Hepatocyte (in vitro differentiated cells): ENCODE measurements at regions not wholly inside any gene's neighbourhood (a gene's known extent, or its start where the extent isn't known, plus 50 kb on each side); places are given as distances from the start of the nearest gene placed in this dataset.

Experiments used
- DNase-seq: peaks from one replicate; pipeline ENCODE4 v3.0.0-alpha.2; 2016; ENCODE audit warnings: low spot score
- H2AFZ ChIP-seq: fragments of 200-600 bp; sonication (generic); 2 replicates; pipeline ENCODE4 v1.6.0; 2016; ENCODE audit warnings: antibody characterized with exemption, mild to moderate bottlenecking
- H3K27ac ChIP-seq: fragments of 200-600 bp; sonication (generic); 2 replicates; pipeline ENCODE4 v1.5.1; 2016; ENCODE audit warnings: mild to moderate bottlenecking
- H3K27me3 ChIP-seq: fragments of 200-600 bp; sonication (generic); 2 replicates; pipeline ENCODE4 v1.6.1; 2016
- H3K36me3 ChIP-seq: fragments of 200-600 bp; sonication (generic); replicated peaks from 2 replicates; pipeline ENCODE4 v1.5.1; 2016; ENCODE audit warnings: low read depth; ENCODE audit not compliant: insufficient read depth
- H3K4me1 ChIP-seq: fragments of 200-600 bp; sonication (generic); 2 replicates; pipeline ENCODE4 v1.5.1; 2016; ENCODE audit warnings: mild to moderate bottlenecking, moderate library complexity; ENCODE audit not compliant: insufficient read depth
- H3K4me2 ChIP-seq: fragments of 200-600 bp; sonication (generic); 2 replicates; pipeline ENCODE4 v1.6.0; 2016
- H3K4me3 ChIP-seq: fragments of 200-600 bp; sonication (generic); 2 replicates; pipeline ENCODE4 v1.5.1; 2016; ENCODE audit warnings: mild to moderate bottlenecking
- H3K79me2 ChIP-seq: fragments of 200-600 bp; sonication (generic); 2 replicates; pipeline ENCODE4 v1.6.0; 2017; ENCODE audit warnings: mild to moderate bottlenecking
- H3K9me2 ChIP-seq: fragments of 200-600 bp; sonication (generic); replicated peaks from 2 replicates; pipeline ENCODE4 v1.6.0; 2017; ENCODE audit warnings: mild to moderate bottlenecking; ENCODE audit not compliant: insufficient read depth
- H3K9me3 ChIP-seq: fragments of 200-600 bp; sonication (generic); 2 replicates; pipeline ENCODE4 v1.5.1; 2016; ENCODE audit warnings: low read depth, mild to moderate bottlenecking
- H4K20me1 ChIP-seq: fragments of 200-600 bp; sonication (generic); 2 replicates; pipeline ENCODE4 v1.6.0; 2016; ENCODE audit warnings: mild to moderate bottlenecking; ENCODE audit not compliant: insufficient read depth, poor library complexity, severe bottlenecking
- CTCF ChIP-seq: fragments of 200-600 bp; sonication (generic); IDR thresholded peaks from 2 replicates; pipeline ENCODE4 v1.5.1; 2016; ENCODE audit warnings: antibody characterized with exemption, mild to moderate bottlenecking; ENCODE audit not compliant: poor library complexity
- EZH2 ChIP-seq: fragments of 200-600 bp; sonication (generic); IDR thresholded peaks from 2 replicates; pipeline ENCODE4 v1.6.1; 2016; ENCODE audit warnings: antibody characterized with exemption, mild to moderate bottlenecking, borderline replicate concordance
- EZH2phosphoT487 ChIP-seq: fragments of 200-600 bp; sonication (generic); IDR thresholded peaks from one replicate; pipeline ENCODE4 v1.6.1; 2018; ENCODE audit warnings: antibody characterized with exemption, mild to moderate bottlenecking, low read depth, moderate library complexity; ENCODE audit not compliant: unreplicated experiment, severe bottlenecking
- WGBS: methylation state at CpG from one replicate; pipeline ENCODE4 v1.1.6; 2016; ENCODE audit warnings: low lambda C conversion rate; ENCODE audit errors: missing lambda C conversion rate; 5-methylcytosine and 5-hydroxymethylcytosine counted together

DNA sequence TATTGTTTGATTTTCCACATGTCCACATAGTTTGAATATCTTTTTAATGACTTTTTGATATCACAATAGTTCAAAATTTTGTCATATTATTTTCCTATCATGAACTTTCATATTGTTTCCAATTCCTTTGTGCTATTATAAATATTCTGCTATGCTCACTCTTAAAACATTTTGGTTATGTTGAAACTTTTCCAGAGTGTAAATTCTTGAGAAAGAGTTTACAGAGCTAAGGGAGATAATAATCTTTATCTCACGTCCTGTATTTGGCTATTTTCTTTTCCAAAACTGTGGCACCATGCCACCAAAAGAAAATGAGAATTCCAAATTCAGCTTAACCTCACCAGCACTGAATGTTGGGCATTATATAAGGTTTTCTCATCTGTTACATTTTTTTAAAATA, 210.9 kb downstream of the TFAP2B start:
- H2AFZ ChIP-seq, result no peak overlapping the region
- no peaks in the 10 kb centered on the region for H3K9me2 ChIP-seq
- no peaks in the 10 kb centered on the region for H4K20me1 ChIP-seq
- WGBS, result 29% methylated on average over 1 of the region's 1 CpG
- no peaks in the 10 kb centered on the region for H3K4me1 ChIP-seq
- H3K79me2 ChIP-seq, result no peaks in the 10 kb centered on the region
- no peaks in the 10 kb centered on the region for H3K27me3 ChIP-seq
- TF ChIP-seq CTCF (no peak), EZH2 (no peak), EZH2phosphoT487 (no peak)
- H3K9me3 ChIP-seq, result no peaks in the 10 kb centered on the region
- no peaks in the 10 kb centered on the region for H3K36me3 ChIP-seq
- H3K4me3 ChIP-seq, result no peak overlapping the region
- H3K4me2 ChIP-seq, result no peak overlapping the region
- no peak for DNase-seq
- H3K27ac ChIP-seq, result no peak overlapping the region

DNA sequence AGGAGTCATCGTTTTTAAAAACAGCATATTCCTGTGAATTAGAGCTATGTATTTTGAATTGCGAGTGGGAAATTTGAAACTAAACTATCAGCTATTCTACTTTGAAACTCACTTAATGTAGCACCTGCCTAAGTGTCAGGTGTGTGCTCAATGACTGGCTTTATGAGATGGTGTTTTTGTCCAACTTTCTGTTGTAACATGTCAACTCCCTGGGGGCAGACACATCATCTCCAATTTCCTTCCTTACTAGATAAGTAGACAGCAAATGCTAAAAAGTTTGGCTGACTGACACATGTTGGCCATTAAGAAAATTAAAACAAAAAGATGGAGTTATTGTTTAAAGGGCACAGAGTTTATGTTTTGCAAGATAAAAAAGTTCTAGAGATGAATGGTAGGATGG, 226.9 kb downstream of the TFAP2B start:
- no peak overlapping the region for H3K4me3 ChIP-seq
- DNase-seq, result no peak
- H3K9me3 ChIP-seq, result no peaks in the 10 kb centered on the region
- H4K20me1 ChIP-seq, result no peaks in the 10 kb centered on the region
- H3K9me2 ChIP-seq, result no peaks in the 10 kb centered on the region
- TF ChIP-seq CTCF, result no peak
- TF ChIP-seq EZH2phosphoT487, result no peak
- TF ChIP-seq EZH2, result no peak
- H2AFZ ChIP-seq, result no peak overlapping the region
- no peaks in the 10 kb centered on the region for H3K27me3 ChIP-seq
- H3K36me3 ChIP-seq, result no peaks in the 10 kb centered on the region
- no peaks in the 10 kb centered on the region for H3K79me2 ChIP-seq
- 82% methylated on average over 2 of the region's 2 CpGs for WGBS
- no peak overlapping the region for H3K4me2 ChIP-seq
- H3K4me1 ChIP-seq, result no peaks in the 10 kb centered on the region
- H3K27ac ChIP-seq, result no peak overlapping the region

GRCh38 chr6:51049288-51049982, 230.8 kb downstream of the TFAP2B start:
- Histone ChIP-seq H3K4me1 (no peaks in the 10 kb centered on the region), H3K9me2 (no peaks in the 10 kb centered on the region), H3K27me3 (no peaks in the 10 kb centered on the region), H3K4me3 (no peak overlapping the region), H2AFZ (no peak overlapping the region), H3K4me2 (no peak overlapping the region), H3K36me3 (no peaks in the 10 kb centered on the region), H3K9me3 (no peaks in the 10 kb centered on the region), H3K27ac (no peak overlapping the region), H3K79me2 (no peaks in the 10 kb centered on the region), H4K20me1 (no peaks in the 10 kb centered on the region)
- 77% methylated on average over 3 of the region's 3 CpGs for WGBS
- no peak for DNase-seq
- TF ChIP-seq EZH2phosphoT487, result no peak
- TF ChIP-seq CTCF, result no peak
- TF ChIP-seq EZH2, result no peak
